PC-3 (cell line): ENCODE measurements at regions not wholly inside any gene's neighbourhood (a gene's known extent, or its start where the extent isn't known, plus 50 kb on each side); places are given as distances from the start of the nearest gene placed in this dataset.
"Not testable (repeated sequence)": the region's sequence is repeated elsewhere in the genome, so short reads cannot be mapped to it uniquely, and the experiment has no call there.

ENCODE experiments used
- ATAC-seq: fragments of 200-7000 bp; cut with Tn5 transposase; 2 replicates; pipeline ENCODE4 v1.9.1; 2020; ENCODE audit warnings: mild to moderate bottlenecking, moderate library complexity
- BruUV-seq: library from RNA; stranded (reverse); fragments of 400-500 nt; replicated peaks from 2 replicates; lab custom pipeline; 2021; lab: Mats Ljungman, UMichigan
- CTCF ChIA-PET: fragments of 300-600 bp; sonication (Branson Sonifier 250); formaldehyde crosslinking; loops from one replicate; lab custom pipeline; 2022; ENCODE audit warnings: antibody characterized with exemption; lab: Charles Lee
- POLR2A ChIA-PET: fragments of 300-600 bp; sonication (Branson Sonifier 250); formaldehyde crosslinking; loops from one replicate; lab custom pipeline; 2022; ENCODE audit warnings: antibody characterized with exemption; ENCODE audit not compliant: unreplicated experiment; lab: Charles Lee
- DNase-seq: peaks from one replicate; pipeline ENCODE4 v3.0.0-alpha.2; 2015
- H2AFZ ChIP-seq: fragments of 300-600 bp; sonication (generic); 2 replicates; pipeline ENCODE4 v1.6.0; 2016; ENCODE audit warnings: antibody characterized with exemption, low read length
- H3F3A ChIP-seq: fragments of 300-600 bp; sonication (generic); one replicate; pipeline ENCODE4 v1.6.0; 2017; ENCODE audit warnings: antibody characterized with exemption, low read length, control low read depth, mild to moderate bottlenecking; ENCODE audit not compliant: unreplicated experiment
- H3K27ac ChIP-seq: fragments of 300-600 bp; sonication (generic); 2 replicates; pipeline ENCODE4 v1.5.1; 2016; ENCODE audit warnings: mild to moderate bottlenecking, low read length
- H3K27me3 ChIP-seq: fragments of 300-600 bp; sonication (generic); 2 replicates; pipeline ENCODE4 v1.6.1; 2016; ENCODE audit warnings: low read length, mixed read lengths
- H3K36me3 ChIP-seq: fragments of 300-600 bp; sonication (generic); 2 replicates; pipeline ENCODE4 v1.6.1; 2016; ENCODE audit warnings: low read depth, mixed run types, low read length, mixed read lengths
- H3K4me1 ChIP-seq: fragments of 300-600 bp; sonication (generic); 2 replicates; pipeline ENCODE4 v1.5.1; 2016; ENCODE audit warnings: low read length; ENCODE audit not compliant: insufficient read depth
- H3K4me2 ChIP-seq: fragments of 300-600 bp; sonication (generic); 2 replicates; pipeline ENCODE4 v1.6.0; 2016; ENCODE audit warnings: low read length
- H3K4me3 ChIP-seq: fragments of 300-600 bp; sonication (generic); 2 replicates; pipeline ENCODE4 v1.5.1; 2016; ENCODE audit warnings: mild to moderate bottlenecking, low read length, mixed read lengths
- H3K79me2 ChIP-seq: fragments of 300-600 bp; sonication (generic); 2 replicates; pipeline ENCODE4 v1.6.1; 2017; ENCODE audit warnings: low read length, mixed read lengths
- H3K9ac ChIP-seq: fragments of 300-600 bp; sonication (generic); 2 replicates; pipeline ENCODE4 v1.6.0; 2016; ENCODE audit warnings: mild to moderate bottlenecking, low read length
- H3K9me2 ChIP-seq: fragments of 300-600 bp; sonication (generic); replicated peaks from 2 replicates; pipeline ENCODE4 v1.6.1; 2016; ENCODE audit warnings: mixed run types, low read length, mixed read lengths
- H3K9me3 ChIP-seq: fragments of 300-600 bp; sonication (generic); 2 replicates; pipeline ENCODE4 v1.6.1; 2016; ENCODE audit warnings: low read length, mixed read lengths
- H4K20me1 ChIP-seq: fragments of 300-600 bp; sonication (generic); 2 replicates; pipeline ENCODE4 v1.6.1; 2016; ENCODE audit warnings: low read length, mixed read lengths
- CTCF ChIP-seq: fragments of 300-600 bp; sonication (generic); conservative IDR thresholded peaks from 2 replicates; pipeline ENCODE4 v1.5.1; 2017; ENCODE audit warnings: antibody characterized with exemption, low read depth, mild to moderate bottlenecking, low read length
- EZH2 ChIP-seq: fragments of 300-600 bp; sonication (generic); IDR thresholded peaks from one replicate; pipeline ENCODE4 v1.6.1; 2017; ENCODE audit warnings: antibody characterized with exemption, mild to moderate bottlenecking, low read length; ENCODE audit not compliant: unreplicated experiment
- EZH2phosphoT487 ChIP-seq: fragments of 300-600 bp; sonication (generic); IDR thresholded peaks from 2 replicates; pipeline ENCODE4 v1.6.1; 2018; ENCODE audit warnings: mild to moderate bottlenecking, antibody characterized with exemption, low read length, borderline replicate concordance
- intact Hi-C: fragments of 100-400 bp; cut with micrococcal nuclease; formaldehyde crosslinking; loops from 2 replicates; pipeline ENCODE4 v1.9.0; 2023

GRCh38 chr1:90220496-90220895 lies 225.6 kb downstream of the ZNF326 start:
- DNase-seq (no peak), ATAC-seq (no peak)
- Histone ChIP-seq H3K9ac (no peak overlapping the region), H3K79me2 (no peaks in the 10 kb centered on the region), H3K36me3 (no peaks in the 10 kb centered on the region), H2AFZ (no peak overlapping the region), H3K27me3 (peaks cover 10% of the 10 kb centered on the region; the same call in 1 of the 2 replicates), H3F3A (no peaks in the 10 kb centered on the region), H3K27ac (no peak overlapping the region), H3K4me1 (no peaks in the 10 kb centered on the region), H3K4me3 (no peak overlapping the region), H3K9me2 (no peaks in the 10 kb centered on the region), H3K9me3 (no peaks in the 10 kb centered on the region), H3K4me2 (no peak overlapping the region), H4K20me1 (no peaks in the 10 kb centered on the region)
- no TSS peak for BruUV-seq
- CTCF ChIA-PET, result no interaction called here
- intact Hi-C loops, result no loop called here
- POLR2A ChIA-PET, result no interaction called here
- TF ChIP-seq CTCF (no peak), EZH2 (no peak)

GRCh38 chr1:90219166-90219871 lies 224.4 kb downstream of the ZNF326 start:
- ATAC-seq, BruUV-seq: not testable (repeated sequence)

GRCh38 chr1:90210633-90211491 lies 216.0 kb downstream of the ZNF326 start:
- Histone ChIP-seq H3K36me3 (no peaks in the 10 kb centered on the region), H4K20me1 (no peaks in the 10 kb centered on the region), H3K9me2 (no peaks in the 10 kb centered on the region), H3K79me2 (no peaks in the 10 kb centered on the region), H3K4me3 (no peak overlapping the region), H3K4me2 (no peak overlapping the region), H3K9ac (no peak overlapping the region), H3F3A (no peaks in the 10 kb centered on the region), H3K9me3 (no peaks in the 10 kb centered on the region), H3K27me3 (peaks cover 24% of the 10 kb centered on the region; the same call in 1 of the 2 replicates), H3K27ac (no peak overlapping the region), H3K4me1 (no peaks in the 10 kb centered on the region), H2AFZ (no peak overlapping the region)
- TF ChIP-seq CTCF, result no peak
- no peak for TF ChIP-seq EZH2phosphoT487
- TF ChIP-seq EZH2, result no peak
- CTCF ChIA-PET, result no interaction called here
- ATAC-seq (no peak), DNase-seq (no peak)
- intact Hi-C loops, result no loop called here
- POLR2A ChIA-PET, result no interaction called here
- BruUV-seq, result no TSS peak

More at GRCh38 chr1:90219166-90219871, 224.4 kb downstream of the ZNF326 start:
- H4K20me1 ChIP-seq, H3K27ac ChIP-seq, H3K9me3 ChIP-seq, H3F3A ChIP-seq, H3K79me2 ChIP-seq, H3K36me3 ChIP-seq, DNase-seq, intact Hi-C loops, H3K4me2 ChIP-seq, H2AFZ ChIP-seq, POLR2A ChIA-PET, H3K4me1 ChIP-seq, H3K9ac ChIP-seq, H3K4me3 ChIP-seq, H3K9me2 ChIP-seq, CTCF ChIA-PET: not testable (repeated sequence)
- H3K27me3 ChIP-seq, result peaks cover 10% of the 10 kb centered on the region; the same call in 1 of the 2 replicates
